Iris pigment epithelial cell (primary cell): ENCODE measurements at regions not wholly inside any gene's neighbourhood (a gene's known extent, or its start where the extent isn't known, plus 50 kb on each side); places are given as distances from the start of the nearest gene placed in this dataset.

Experiments
- DNase-seq: peaks from one replicate; pipeline ENCODE4 v3.0.0-alpha.2; 2011; ENCODE audit warnings: low read depth

DNA sequence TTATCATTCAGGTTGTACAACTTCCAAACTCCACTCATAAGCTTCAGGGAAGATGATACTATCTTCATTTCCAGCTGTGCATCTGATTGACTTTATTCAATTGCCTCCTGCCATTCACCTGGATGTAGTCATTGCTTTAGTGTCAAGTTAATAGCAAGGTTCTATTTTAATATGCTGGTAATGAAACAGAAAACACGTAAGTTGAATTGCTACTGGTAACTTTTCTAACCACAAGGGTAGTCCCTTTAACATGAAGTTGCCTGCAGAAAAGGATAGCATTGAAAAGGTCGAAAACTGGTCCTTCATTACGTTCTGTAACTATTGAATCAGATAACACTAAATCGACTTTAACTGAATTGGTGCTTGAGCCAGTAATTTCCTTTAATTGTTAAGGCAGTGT is 459.4 kb upstream of the CDH6 start:
- no peak for DNase-seq

DNA sequence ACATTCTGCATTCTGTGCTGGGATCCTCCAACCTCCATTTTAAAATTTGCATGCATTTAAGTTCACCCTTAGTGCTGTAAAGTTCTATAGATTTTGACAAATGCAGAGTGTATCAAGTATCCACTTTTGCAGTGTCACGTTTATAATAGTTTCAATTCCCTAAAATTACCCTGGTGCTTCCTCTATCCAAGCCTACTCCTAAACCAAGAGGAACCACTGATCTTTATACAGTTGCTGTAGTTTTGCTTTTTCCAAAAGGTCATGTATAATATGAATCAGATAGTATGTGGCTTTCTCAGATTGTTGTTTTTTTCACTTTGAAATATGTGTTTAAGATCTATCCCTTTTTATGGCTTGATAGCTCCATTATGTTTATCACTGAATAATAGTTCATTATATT is 468.4 kb upstream of the CDH6 start:
- DNase-seq = no peak

- DNase-seq = no peak
Measured at GRCh38 chr5:30698217-30698616, 495.3 kb upstream of the CDH6 start.

GRCh38 chr5:30693326-30693725 is 500.2 kb upstream of the CDH6 start:
- no peak for DNase-seq

- no peak for DNase-seq
Measured at GRCh38 chr5:30690931-30691330, 502.6 kb upstream of the CDH6 start.

GRCh38 chr5:30687461-30687860 is 506.0 kb upstream of the CDH6 start:
- DNase-seq = no peak

GRCh38 chr5:30686530-30686929 is 507.0 kb upstream of the CDH6 start:
- DNase-seq = no peak

DNA sequence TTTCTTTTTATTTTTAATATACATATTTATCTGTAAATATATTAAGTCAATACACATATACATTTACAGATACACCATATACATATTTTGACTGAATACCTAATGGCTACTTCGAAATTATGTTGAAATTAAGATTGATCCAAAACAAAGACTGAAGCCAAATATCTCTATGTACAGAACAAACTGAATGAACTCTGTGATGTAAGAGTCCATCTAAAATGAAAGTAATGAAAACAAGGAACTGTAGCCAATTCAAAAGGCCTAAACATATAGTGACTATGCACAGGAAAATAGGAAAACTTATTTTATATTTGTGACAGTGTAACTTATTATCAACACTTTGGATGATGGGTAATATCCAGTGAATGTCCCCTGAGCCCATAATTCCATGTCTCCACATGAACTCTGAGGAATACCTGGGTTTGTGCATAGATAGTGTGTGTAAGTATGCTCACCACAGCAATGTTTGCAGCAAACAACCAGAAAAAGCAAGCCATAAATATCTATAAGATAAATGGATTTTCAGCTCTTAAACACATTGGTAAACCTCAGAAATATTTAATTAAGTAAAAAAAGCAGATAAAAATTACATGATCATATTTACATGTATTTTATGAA is 517.2 kb upstream of the CDH6 start:
- no peak for DNase-seq

- DNase-seq = no peak
Measured at GRCh38 chr5:30667293-30667692, 526.2 kb upstream of the CDH6 start.

- DNase-seq = no peak
Measured at GRCh38 chr5:30663536-30663935, 530.0 kb upstream of the CDH6 start.

- no peak for DNase-seq
Measured at GRCh38 chr5:30662373-30662772, 531.1 kb upstream of the CDH6 start.

DNA sequence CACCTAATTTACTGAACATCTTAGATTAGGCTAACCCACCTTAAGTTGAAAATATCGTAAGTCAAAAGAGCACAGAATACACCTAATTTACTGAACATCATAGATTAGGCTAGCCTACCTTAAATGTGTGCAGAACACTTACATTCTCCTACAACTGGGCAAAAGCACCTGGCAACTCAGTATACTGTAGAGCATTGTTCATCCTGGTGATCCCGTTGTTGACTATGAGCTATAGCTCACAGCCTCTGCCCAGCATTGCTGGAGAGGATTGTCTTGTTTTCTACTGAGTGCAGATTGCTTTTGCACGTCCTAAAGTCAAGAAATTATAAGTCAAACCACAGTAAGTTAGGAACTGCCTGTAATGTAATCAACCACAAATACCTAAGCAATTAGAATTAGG is 531.8 kb upstream of the CDH6 start:
- no peak for DNase-seq

- no peak for DNase-seq
Measured at GRCh38 chr5:30659417-30659816, 534.1 kb upstream of the CDH6 start.

GRCh38 chr5:30650311-30650710 is 543.2 kb upstream of the CDH6 start:
- DNase-seq = no peak

GRCh38 chr5:30638899-30639298 is 554.6 kb upstream of the CDH6 start:
- no peak for DNase-seq

- DNase-seq = no peak
Measured at GRCh38 chr5:30627945-30628344, 565.5 kb upstream of the CDH6 start.

- no peak for DNase-seq
Measured at GRCh38 chr5:30626557-30626956, 566.9 kb upstream of the CDH6 start.

GRCh38 chr5:30620481-30621085 is 572.9 kb upstream of the CDH6 start:
- no peak for DNase-seq

- no peak for DNase-seq
Measured at GRCh38 chr5:30608501-30608900, 585.0 kb upstream of the CDH6 start.

DNA sequence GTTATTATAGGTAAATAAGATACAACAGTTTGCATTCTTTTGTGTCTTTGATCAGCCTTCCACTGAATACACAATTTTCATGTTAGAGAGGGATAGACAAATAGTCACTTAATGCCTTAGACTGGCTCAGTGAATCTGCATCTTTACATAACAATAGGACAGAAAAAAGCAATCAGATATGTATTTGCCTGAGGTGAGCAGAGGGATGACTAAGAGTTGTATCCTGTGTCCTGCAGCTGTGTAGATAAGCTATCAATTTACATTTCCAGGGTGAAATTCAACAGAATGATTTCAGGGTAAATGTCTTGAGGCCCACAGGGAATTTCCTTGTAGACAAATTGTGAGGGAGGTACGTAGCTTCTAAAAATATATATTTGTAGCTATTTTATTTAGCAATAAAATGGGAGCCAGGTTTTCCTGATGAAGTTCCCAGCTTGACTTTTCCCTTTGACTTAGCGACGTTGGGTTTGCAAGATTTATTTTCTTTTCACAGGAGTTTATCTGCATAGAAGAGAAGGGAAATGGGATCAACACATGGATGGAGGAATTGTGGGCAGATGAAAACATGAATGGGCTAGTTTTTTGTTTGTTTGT is 586.1 kb upstream of the CDH6 start:
- DNase-seq = no peak

- DNase-seq = no peak
Measured at GRCh38 chr5:30605693-30606268, 587.7 kb upstream of the CDH6 start.

DNA sequence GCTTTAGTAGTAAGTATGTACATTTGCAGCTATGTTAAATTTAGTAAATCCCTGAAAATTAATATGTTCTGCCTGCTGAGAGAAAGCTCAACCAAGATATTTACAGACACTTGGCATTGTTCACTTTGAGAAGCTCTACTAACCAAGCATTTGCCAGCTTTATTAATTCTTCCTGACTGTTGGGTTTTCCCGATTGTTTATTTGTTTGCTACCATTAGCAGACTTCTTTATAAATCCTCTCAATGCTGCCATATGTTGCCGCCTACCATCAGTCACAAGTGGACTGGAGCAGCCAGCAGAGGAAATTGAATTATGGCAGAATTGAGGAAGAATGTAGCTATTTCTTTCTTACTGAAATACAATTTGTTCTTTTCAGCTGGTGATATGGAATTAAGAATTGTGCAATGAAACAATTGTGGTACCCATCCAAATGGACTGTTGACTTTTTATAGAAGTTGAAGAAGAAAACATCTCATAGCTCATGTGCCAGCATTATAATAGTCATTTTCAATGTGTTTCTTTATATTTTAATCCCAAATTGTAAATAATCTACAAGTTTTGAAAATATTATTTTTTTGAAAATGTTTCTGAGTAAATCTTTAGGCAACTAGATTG is 588.7 kb upstream of the CDH6 start:
- no peak for DNase-seq

- no peak for DNase-seq
Measured at GRCh38 chr5:30600892-30601291, 592.6 kb upstream of the CDH6 start.
